HCT116 (cell line): ENCODE measurements at regions not wholly inside any gene's neighbourhood (a gene's known extent, or its start where the extent isn't known, plus 50 kb on each side); places are given as distances from the start of the nearest gene placed in this dataset.

Experiments used
- CTCF ChIP-seq, 3 experiments: fragments of 200-600 bp in 1 of 3; sonication (generic) in 1 of 3; IDR thresholded peaks in 2 of 3; conservative IDR thresholded peaks in 1 of 3; 2 replicates each; pipeline ENCODE4 v1.5.1; 2012 to 2017; ENCODE audit warnings: low read depth in 2 of 3, low read length in 2 of 3, antibody characterized with exemption in 1 of 3, borderline replicate concordance in 1 of 3, control low read depth in 1 of 3, mild to moderate bottlenecking in 1 of 3, mixed read lengths in 1 of 3, mixed run types in 1 of 3, moderate library complexity in 1 of 3; ENCODE audit not compliant: insufficient read depth in 1 of 3
- ELF1 ChIP-seq: IDR thresholded peaks from 2 replicates; pipeline ENCODE4 v1.6.1; 2012; ENCODE audit warnings: low read depth, borderline replicate concordance
- EZH2 ChIP-seq: fragments of 200-600 bp; sonication (generic); IDR thresholded peaks from 2 replicates; pipeline ENCODE4 v1.6.1; 2017; ENCODE audit warnings: antibody characterized with exemption, mixed run types
- POLR2A ChIP-seq: IDR thresholded peaks from 2 replicates; pipeline ENCODE4 v1.7.0; 2011; ENCODE audit warnings: borderline replicate concordance; ENCODE audit not compliant: insufficient read depth, insufficient read length; ENCODE audit errors: extremely low read depth
- RAD21 ChIP-seq: IDR thresholded peaks from 2 replicates; pipeline ENCODE4 v1.6.1; 2012; ENCODE audit warnings: low read depth, mild to moderate bottlenecking
- SIN3A ChIP-seq: IDR thresholded peaks from 2 replicates; pipeline ENCODE4 v1.6.1; 2012; ENCODE audit warnings: low read depth
- SRF ChIP-seq: IDR thresholded peaks from 2 replicates; pipeline ENCODE4 v1.6.1; 2012; ENCODE audit warnings: low read depth
- ZBTB33 ChIP-seq: IDR thresholded peaks from 2 replicates; pipeline ENCODE4 v1.6.1; 2011; ENCODE audit warnings: mild to moderate bottlenecking, low read length, moderate library complexity; ENCODE audit not compliant: insufficient replicate concordance; ENCODE audit errors: extremely low read depth
- ZFX ChIP-seq: fragments of 450-650 bp; IDR thresholded peaks from 2 replicates; pipeline ENCODE4 v1.6.1; 2017

- no peak for TF ChIP-seq CTCF (IDR thresholded peaks at IDR 0.05 in 2 of 3, conservative IDR thresholded peaks at IDR 0.05 in 1 of 3; ENCODE audit: borderline replicate concordance in 1 of 3, insufficient read depth in 1 of 3, low read depth in 2 of 3, low read length in 2 of 3)
- no peak for TF ChIP-seq ZFX
- no peak for TF ChIP-seq RAD21
- TF ChIP-seq EZH2: no peak
- no peak for TF ChIP-seq POLR2A
- TF ChIP-seq ZBTB33: no peak
- TF ChIP-seq ELF1: no peak
- TF ChIP-seq SIN3A: no peak
- TF ChIP-seq SRF: no peak
Observed at GRCh38 chr6:91221072-91221720, 634.3 kb upstream of the MAP3K7 start.
